ENCODE measurements at regions not wholly inside any gene's neighbourhood (a gene's known extent, or its start where the extent isn't known, plus 50 kb on each side); places are given as distances from the start of the nearest gene placed in this dataset.

- Histone ChIP-seq H3K27ac (ENCODE audit: low read depth, low read length) (no peak overlapping the region), H3K4me1 (ENCODE audit: control insufficient read depth in 3 of 3, insufficient read depth in 3 of 3, low read length in 3 of 3) (no peaks in the 10 kb centered on the region), H3K9ac (ENCODE audit: low read depth in 1 of 3, low read length in 3 of 3) (no peak overlapping the region), H3K36me3 (ENCODE audit: control insufficient read depth in 3 of 3, insufficient read depth in 3 of 3, low read length in 3 of 3) (no peaks in the 10 kb centered on the region), H3K9me3 (ENCODE audit: control insufficient read depth in 3 of 3, low read length in 3 of 3) (no peaks in the 10 kb centered on the region), H3K27me3 (ENCODE audit: control insufficient read depth in 3 of 3, insufficient read depth in 3 of 3, low read length in 3 of 3) (no peaks in the 10 kb centered on the region), H3K4me3 (ENCODE audit: low read length in 3 of 3) (no peak overlapping the region)
Measured at GRCh38 chr3:178257491-178257890, 278.7 kb upstream of the KCNMB2 start.

DNA sequence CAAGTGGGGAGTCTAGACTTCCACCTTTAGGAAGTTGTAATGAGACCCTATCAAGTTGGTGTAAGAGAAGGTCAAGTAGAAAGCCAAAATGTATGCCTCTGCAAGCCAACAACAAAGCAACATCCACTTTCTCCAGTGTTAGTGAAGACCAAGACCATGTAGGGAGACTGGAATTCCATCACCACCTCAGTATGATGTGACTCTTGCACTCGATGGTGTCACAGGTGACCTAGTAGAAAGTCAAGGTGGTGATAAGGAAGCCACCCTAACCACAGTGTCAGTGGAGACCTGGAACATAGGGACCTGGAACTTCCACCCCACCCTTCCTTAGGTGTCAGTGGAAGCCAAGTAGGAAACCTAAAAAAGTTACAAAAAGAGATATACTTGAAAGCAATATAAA, 278.1 kb upstream of the KCNMB2 start:
- Histone ChIP-seq H3K4me1 (ENCODE audit: control insufficient read depth in 3 of 3, insufficient read depth in 3 of 3, low read length in 3 of 3) (no peaks in the 10 kb centered on the region), H3K4me3 (ENCODE audit: low read length in 3 of 3) (no peak overlapping the region), H3K36me3 (ENCODE audit: control insufficient read depth in 3 of 3, insufficient read depth in 3 of 3, low read length in 3 of 3) (no peaks in the 10 kb centered on the region), H3K27ac (ENCODE audit: low read depth, low read length) (no peak overlapping the region), H3K9ac (ENCODE audit: low read depth in 1 of 3, low read length in 3 of 3) (no peak overlapping the region), H3K9me3 (ENCODE audit: control insufficient read depth in 3 of 3, low read length in 3 of 3) (no peaks in the 10 kb centered on the region), H3K27me3 (ENCODE audit: control insufficient read depth in 3 of 3, insufficient read depth in 3 of 3, low read length in 3 of 3) (no peaks in the 10 kb centered on the region)

- Histone ChIP-seq H3K9ac (ENCODE audit: low read depth in 1 of 3, low read length in 3 of 3) (no peak overlapping the region), H3K9me3 (ENCODE audit: control insufficient read depth in 3 of 3, low read length in 3 of 3) (no peaks in the 10 kb centered on the region), H3K36me3 (ENCODE audit: control insufficient read depth in 3 of 3, insufficient read depth in 3 of 3, low read length in 3 of 3) (no peaks in the 10 kb centered on the region), H3K27ac (ENCODE audit: low read depth, low read length) (no peak overlapping the region), H3K4me3 (ENCODE audit: low read length in 3 of 3) (no peak overlapping the region), H3K4me1 (ENCODE audit: control insufficient read depth in 3 of 3, insufficient read depth in 3 of 3, low read length in 3 of 3) (no peaks in the 10 kb centered on the region), H3K27me3 (ENCODE audit: control insufficient read depth in 3 of 3, insufficient read depth in 3 of 3, low read length in 3 of 3) (no peaks in the 10 kb centered on the region)
Measured at GRCh38 chr3:178259703-178260102, 276.5 kb upstream of the KCNMB2 start.

DNA sequence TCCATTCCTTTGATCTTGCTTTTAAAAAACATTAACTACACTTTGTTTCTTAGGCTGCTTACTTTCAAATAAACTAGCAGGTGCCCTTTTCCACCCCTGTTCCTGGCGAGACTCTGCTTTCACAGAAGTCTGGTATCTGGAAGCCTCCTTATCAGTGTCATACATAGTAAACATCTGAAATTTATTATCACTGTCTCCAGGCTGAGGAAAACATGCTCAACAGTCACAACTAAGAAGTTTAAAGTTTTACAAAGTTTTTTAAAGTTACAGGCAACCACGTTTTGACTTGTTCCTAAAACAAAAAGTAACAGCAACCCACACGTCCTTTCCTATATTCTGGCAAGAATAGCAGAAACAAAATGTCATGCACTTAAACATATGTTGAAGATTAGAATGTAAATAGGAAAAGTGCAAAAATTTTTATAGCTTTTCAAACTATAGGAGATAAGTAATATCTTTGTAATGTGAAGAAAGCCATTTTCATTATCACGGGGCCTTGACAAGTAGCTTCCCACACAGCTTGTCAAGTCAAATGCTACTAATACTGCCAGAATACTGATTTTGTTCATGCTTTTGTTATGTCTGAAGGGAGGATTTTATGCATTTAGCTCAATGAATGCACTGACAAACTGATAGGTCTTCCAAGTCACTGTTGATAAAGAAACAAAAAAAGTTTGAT, 275.2 kb upstream of the KCNMB2 start:
- H3K9me3 ChIP-seq (ENCODE audit: control insufficient read depth in 3 of 3, low read length in 3 of 3): no peaks in the 10 kb centered on the region
- H3K27ac ChIP-seq (ENCODE audit: low read depth, low read length): no peak overlapping the region
- H3K9ac ChIP-seq (ENCODE audit: low read depth in 1 of 3, low read length in 3 of 3): no peak overlapping the region
- no peaks in the 10 kb centered on the region for H3K36me3 ChIP-seq (ENCODE audit: control insufficient read depth in 3 of 3, insufficient read depth in 3 of 3, low read length in 3 of 3)
- H3K4me1 ChIP-seq (ENCODE audit: control insufficient read depth in 3 of 3, insufficient read depth in 3 of 3, low read length in 3 of 3): no peaks in the 10 kb centered on the region
- no peak overlapping the region for H3K4me3 ChIP-seq (ENCODE audit: low read length in 3 of 3)
- no peaks in the 10 kb centered on the region for H3K27me3 ChIP-seq (ENCODE audit: control insufficient read depth in 3 of 3, insufficient read depth in 3 of 3, low read length in 3 of 3)

- Histone ChIP-seq H3K4me3 (ENCODE audit: low read length in 3 of 3) (no peak overlapping the region), H3K4me1 (ENCODE audit: control insufficient read depth in 3 of 3, insufficient read depth in 3 of 3, low read length in 3 of 3) (no peaks in the 10 kb centered on the region), H3K9ac (ENCODE audit: low read depth in 1 of 3, low read length in 3 of 3) (no peak overlapping the region), H3K36me3 (ENCODE audit: control insufficient read depth in 3 of 3, insufficient read depth in 3 of 3, low read length in 3 of 3) (no peaks in the 10 kb centered on the region), H3K27me3 (ENCODE audit: control insufficient read depth in 3 of 3, insufficient read depth in 3 of 3, low read length in 3 of 3) (no peaks in the 10 kb centered on the region), H3K27ac (ENCODE audit: low read depth, low read length) (no peak overlapping the region), H3K9me3 (ENCODE audit: control insufficient read depth in 3 of 3, low read length in 3 of 3) (no peaks in the 10 kb centered on the region)
Measured at GRCh38 chr3:178263236-178263916, 272.9 kb upstream of the KCNMB2 start.

- Histone ChIP-seq H3K9me3 (ENCODE audit: control insufficient read depth in 3 of 3, low read length in 3 of 3) (no peaks in the 10 kb centered on the region), H3K4me1 (ENCODE audit: control insufficient read depth in 3 of 3, insufficient read depth in 3 of 3, low read length in 3 of 3) (no peaks in the 10 kb centered on the region), H3K9ac (ENCODE audit: low read depth in 1 of 3, low read length in 3 of 3) (no peak overlapping the region), H3K27me3 (ENCODE audit: control insufficient read depth in 3 of 3, insufficient read depth in 3 of 3, low read length in 3 of 3) (no peaks in the 10 kb centered on the region), H3K27ac (ENCODE audit: low read depth, low read length) (no peak overlapping the region), H3K4me3 (ENCODE audit: low read length in 3 of 3) (no peak overlapping the region), H3K36me3 (ENCODE audit: control insufficient read depth in 3 of 3, insufficient read depth in 3 of 3, low read length in 3 of 3) (no peaks in the 10 kb centered on the region)
Measured at GRCh38 chr3:178267158-178267844, 268.9 kb upstream of the KCNMB2 start.

- Histone ChIP-seq H3K36me3 (ENCODE audit: control insufficient read depth in 3 of 3, insufficient read depth in 3 of 3, low read length in 3 of 3) (no peaks in the 10 kb centered on the region), H3K27me3 (ENCODE audit: control insufficient read depth in 3 of 3, insufficient read depth in 3 of 3, low read length in 3 of 3) (no peaks in the 10 kb centered on the region), H3K4me1 (ENCODE audit: control insufficient read depth in 3 of 3, insufficient read depth in 3 of 3, low read length in 3 of 3) (no peaks in the 10 kb centered on the region), H3K9me3 (ENCODE audit: control insufficient read depth in 3 of 3, low read length in 3 of 3) (no peaks in the 10 kb centered on the region), H3K27ac (ENCODE audit: low read depth, low read length) (no peak overlapping the region), H3K9ac (ENCODE audit: low read depth in 1 of 3, low read length in 3 of 3) (no peak overlapping the region), H3K4me3 (ENCODE audit: low read length in 3 of 3) (no peak overlapping the region)
Measured at GRCh38 chr3:178270838-178271237, 265.4 kb upstream of the KCNMB2 start.

DNA sequence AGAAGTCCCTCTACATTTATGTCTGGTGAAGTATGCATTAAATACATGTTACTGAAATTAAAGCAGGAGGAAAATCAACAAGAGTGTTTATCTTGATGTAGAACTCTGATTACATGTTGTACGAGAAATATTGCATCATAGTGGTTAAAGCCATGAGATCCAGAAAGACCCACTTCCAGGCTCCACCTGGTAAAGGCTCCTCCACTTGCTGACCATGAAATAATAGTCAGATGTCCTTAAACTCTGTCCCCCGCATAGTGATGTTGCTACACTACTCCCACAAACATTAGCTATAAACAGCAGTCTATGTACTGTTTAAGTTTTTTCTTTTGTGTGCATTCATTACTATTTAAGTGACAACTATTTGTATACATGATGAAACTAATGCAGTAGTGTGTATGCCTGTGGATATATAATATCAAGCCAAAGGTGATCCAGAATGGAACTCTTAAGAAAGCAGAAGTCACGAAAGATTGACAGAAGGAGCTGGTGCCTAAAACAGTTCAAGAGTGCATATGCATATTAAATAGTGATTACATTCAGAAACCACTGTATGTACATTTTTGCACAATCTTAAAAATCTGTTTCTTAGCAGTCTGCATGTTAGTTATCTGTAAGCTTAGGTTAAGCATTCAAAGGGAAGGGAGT, 264.4 kb upstream of the KCNMB2 start:
- H3K27ac ChIP-seq (ENCODE audit: low read depth, low read length): no peak overlapping the region
- no peak overlapping the region for H3K9ac ChIP-seq (ENCODE audit: low read depth in 1 of 3, low read length in 3 of 3)
- H3K36me3 ChIP-seq (ENCODE audit: control insufficient read depth in 3 of 3, insufficient read depth in 3 of 3, low read length in 3 of 3): no peaks in the 10 kb centered on the region
- no peak overlapping the region for H3K4me3 ChIP-seq (ENCODE audit: low read length in 3 of 3)
- H3K27me3 ChIP-seq (ENCODE audit: control insufficient read depth in 3 of 3, insufficient read depth in 3 of 3, low read length in 3 of 3): no peaks in the 10 kb centered on the region
- no peaks in the 10 kb centered on the region for H3K4me1 ChIP-seq (ENCODE audit: control insufficient read depth in 3 of 3, insufficient read depth in 3 of 3, low read length in 3 of 3)
- H3K9me3 ChIP-seq (ENCODE audit: control insufficient read depth in 3 of 3, low read length in 3 of 3): no peaks in the 10 kb centered on the region

GRCh38 chr3:178272841-178273240, 263.4 kb upstream of the KCNMB2 start:
- Histone ChIP-seq H3K4me1 (ENCODE audit: control insufficient read depth in 3 of 3, insufficient read depth in 3 of 3, low read length in 3 of 3) (no peaks in the 10 kb centered on the region), H3K9me3 (ENCODE audit: control insufficient read depth in 3 of 3, low read length in 3 of 3) (no peaks in the 10 kb centered on the region), H3K4me3 (ENCODE audit: low read length in 3 of 3) (no peak overlapping the region), H3K27ac (ENCODE audit: low read depth, low read length) (no peak overlapping the region), H3K27me3 (ENCODE audit: control insufficient read depth in 3 of 3, insufficient read depth in 3 of 3, low read length in 3 of 3) (no peaks in the 10 kb centered on the region), H3K36me3 (ENCODE audit: control insufficient read depth in 3 of 3, insufficient read depth in 3 of 3, low read length in 3 of 3) (no peaks in the 10 kb centered on the region), H3K9ac (ENCODE audit: low read depth in 1 of 3, low read length in 3 of 3) (no peak overlapping the region)

DNA sequence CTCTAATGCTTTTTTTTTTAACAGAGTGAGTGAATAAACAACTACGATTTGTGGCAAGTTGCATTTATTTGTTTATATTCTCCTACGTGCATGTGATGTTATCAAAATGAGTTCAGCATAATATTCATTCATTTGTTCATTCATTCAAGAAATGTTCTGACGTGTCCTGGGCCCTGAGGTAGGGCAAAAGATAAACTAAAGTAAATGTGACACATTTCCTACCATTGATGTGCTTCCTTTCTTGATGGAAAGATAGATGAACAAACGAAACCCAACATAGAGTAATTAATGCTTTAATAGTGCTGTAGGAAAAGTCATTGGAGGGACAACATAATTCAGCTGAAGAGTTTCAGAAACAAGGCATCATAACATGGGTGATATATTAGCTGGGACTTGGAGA, 261.5 kb upstream of the KCNMB2 start:
- Histone ChIP-seq H3K9me3 (ENCODE audit: control insufficient read depth in 3 of 3, low read length in 3 of 3) (no peaks in the 10 kb centered on the region), H3K27ac (ENCODE audit: low read depth, low read length) (no peak overlapping the region), H3K4me3 (ENCODE audit: low read length in 3 of 3) (no peak overlapping the region), H3K36me3 (ENCODE audit: control insufficient read depth in 3 of 3, insufficient read depth in 3 of 3, low read length in 3 of 3) (no peaks in the 10 kb centered on the region), H3K27me3 (ENCODE audit: control insufficient read depth in 3 of 3, insufficient read depth in 3 of 3, low read length in 3 of 3) (no peaks in the 10 kb centered on the region), H3K9ac (ENCODE audit: low read depth in 1 of 3, low read length in 3 of 3) (no peak overlapping the region), H3K4me1 (ENCODE audit: control insufficient read depth in 3 of 3, insufficient read depth in 3 of 3, low read length in 3 of 3) (no peaks in the 10 kb centered on the region)

Data from skeletal muscle tissue (tissue), 3 donors.